ENCODE measurements at regions not wholly inside any gene's neighbourhood (a gene's known extent, or its start where the extent isn't known, plus 50 kb on each side); places are given as distances from the start of the nearest gene placed in this dataset.
"Not testable (repeated sequence)": the region's sequence is repeated elsewhere in the genome, so short reads cannot be mapped to it uniquely, and the experiment has no call there.

DNA sequence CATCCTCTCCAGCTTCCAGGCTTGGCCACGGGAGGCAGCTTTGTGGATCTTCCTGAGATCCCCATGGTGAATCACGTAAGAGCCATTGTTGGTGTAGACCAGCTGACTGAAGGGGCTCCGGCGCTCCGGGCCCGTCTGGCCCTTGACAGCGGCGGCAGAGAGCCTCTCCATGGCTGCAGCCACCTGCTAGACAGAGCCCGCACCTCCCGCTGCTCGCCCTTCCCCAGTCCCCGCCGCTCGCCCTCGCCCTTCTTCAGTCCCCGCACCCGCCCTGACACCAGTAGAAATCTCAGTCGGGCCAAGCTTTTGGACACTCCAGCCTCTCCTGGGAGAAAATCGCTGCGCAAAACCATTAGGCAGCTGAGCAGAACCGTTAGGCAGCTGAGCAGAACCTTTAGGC is 396.4 kb downstream of the FOXD4L5 start:
- TF ChIP-seq, protein P1, sequence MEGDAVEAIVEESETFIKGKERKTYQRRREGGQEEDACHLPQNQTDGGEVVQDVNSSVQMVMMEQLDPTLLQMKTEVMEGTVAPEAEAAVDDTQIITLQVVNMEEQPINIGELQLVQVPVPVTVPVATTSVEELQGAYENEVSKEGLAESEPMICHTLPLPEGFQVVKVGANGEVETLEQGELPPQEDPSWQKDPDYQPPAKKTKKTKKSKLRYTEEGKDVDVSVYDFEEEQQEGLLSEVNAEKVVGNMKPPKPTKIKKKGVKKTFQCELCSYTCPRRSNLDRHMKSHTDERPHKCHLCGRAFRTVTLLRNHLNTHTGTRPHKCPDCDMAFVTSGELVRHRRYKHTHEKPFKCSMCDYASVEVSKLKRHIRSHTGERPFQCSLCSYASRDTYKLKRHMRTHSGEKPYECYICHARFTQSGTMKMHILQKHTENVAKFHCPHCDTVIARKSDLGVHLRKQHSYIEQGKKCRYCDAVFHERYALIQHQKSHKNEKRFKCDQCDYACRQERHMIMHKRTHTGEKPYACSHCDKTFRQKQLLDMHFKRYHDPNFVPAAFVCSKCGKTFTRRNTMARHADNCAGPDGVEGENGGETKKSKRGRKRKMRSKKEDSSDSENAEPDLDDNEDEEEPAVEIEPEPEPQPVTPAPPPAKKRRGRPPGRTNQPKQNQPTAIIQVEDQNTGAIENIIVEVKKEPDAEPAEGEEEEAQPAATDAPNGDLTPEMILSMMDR (IDR thresholded peaks at IDR 0.05): not testable (repeated sequence)
- TF ChIP-seq POLR2A (IDR thresholded peaks at IDR 0.05): not testable (repeated sequence)
